Glomerular visceral epithelial cell (primary cell): ENCODE measurements at regions not wholly inside any gene's neighbourhood (a gene's known extent, or its start where the extent isn't known, plus 50 kb on each side); places are given as distances from the start of the nearest gene placed in this dataset.
"Not testable (repeated sequence)": the region's sequence is repeated elsewhere in the genome, so short reads cannot be mapped to it uniquely, and the experiment has no call there.

Source experiments
- DNase-seq: peaks from one replicate; pipeline ENCODE4 v3.0.0-alpha.2; 2016; ENCODE audit errors: extremely low spot score

DNA sequence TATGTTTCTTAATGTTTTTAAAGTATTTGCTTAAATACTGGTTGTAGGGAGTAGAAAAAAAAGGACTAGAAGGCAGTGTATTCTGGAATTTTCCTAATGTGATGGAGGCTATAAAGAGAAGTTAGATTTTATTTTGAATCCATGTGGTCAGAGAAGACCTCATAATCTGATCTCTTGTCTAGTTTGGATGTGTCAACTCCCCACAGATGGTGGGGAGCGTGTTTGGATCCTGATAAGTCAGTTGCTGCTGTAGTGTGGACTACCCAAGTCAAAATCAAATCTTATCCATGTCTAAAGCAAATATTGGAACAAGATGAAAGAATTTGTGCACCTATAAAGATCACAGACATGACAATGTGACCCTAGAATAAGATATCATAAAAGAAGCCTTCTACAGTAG is 918.0 kb downstream of the LTN1 start:
- DNase-seq, result no peak

DNA sequence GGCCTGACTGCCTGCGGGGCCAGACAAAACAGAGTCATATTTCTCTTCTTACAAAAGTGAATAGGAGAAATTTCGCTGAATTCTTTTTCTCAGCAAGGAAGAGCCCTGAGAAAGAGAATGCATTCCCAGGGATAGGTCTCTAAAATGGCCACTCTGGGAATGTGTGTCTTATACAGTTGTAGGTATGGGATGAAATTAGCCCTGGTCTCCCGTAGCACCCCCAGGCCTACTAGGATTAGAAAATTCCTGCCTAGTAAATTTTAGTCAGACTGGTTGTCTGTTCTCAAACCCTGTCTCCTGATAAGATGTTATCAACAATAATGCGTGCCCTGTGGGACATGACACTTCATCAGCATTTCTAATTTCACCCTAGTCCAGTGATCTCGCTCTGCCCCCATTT is 920.1 kb downstream of the LTN1 start:
- no peak for DNase-seq

DNA sequence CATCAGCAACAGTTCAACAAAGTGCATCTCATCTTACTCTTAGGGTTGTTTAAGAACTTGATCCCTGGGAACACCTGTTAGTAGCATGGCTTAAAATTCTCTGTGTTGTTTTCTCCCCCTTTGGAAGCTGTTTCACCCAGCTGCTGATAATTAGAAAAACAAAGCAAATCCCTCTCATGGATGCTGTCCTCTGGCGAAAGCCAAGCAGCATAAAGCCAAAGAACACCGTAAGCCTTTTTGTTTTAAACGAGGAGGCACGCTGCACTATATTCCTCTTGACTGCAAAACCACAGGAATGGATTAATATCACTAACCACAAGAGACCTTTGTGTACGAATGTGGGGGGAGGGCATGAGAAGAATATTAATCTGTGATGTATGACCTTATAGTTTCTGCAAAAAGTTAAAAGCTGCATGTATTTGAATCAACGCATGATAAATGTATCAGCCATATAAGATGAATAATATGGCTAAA is 923.2 kb downstream of the LTN1 start:
- peak; percentile 25 for DNase-seq

DNA sequence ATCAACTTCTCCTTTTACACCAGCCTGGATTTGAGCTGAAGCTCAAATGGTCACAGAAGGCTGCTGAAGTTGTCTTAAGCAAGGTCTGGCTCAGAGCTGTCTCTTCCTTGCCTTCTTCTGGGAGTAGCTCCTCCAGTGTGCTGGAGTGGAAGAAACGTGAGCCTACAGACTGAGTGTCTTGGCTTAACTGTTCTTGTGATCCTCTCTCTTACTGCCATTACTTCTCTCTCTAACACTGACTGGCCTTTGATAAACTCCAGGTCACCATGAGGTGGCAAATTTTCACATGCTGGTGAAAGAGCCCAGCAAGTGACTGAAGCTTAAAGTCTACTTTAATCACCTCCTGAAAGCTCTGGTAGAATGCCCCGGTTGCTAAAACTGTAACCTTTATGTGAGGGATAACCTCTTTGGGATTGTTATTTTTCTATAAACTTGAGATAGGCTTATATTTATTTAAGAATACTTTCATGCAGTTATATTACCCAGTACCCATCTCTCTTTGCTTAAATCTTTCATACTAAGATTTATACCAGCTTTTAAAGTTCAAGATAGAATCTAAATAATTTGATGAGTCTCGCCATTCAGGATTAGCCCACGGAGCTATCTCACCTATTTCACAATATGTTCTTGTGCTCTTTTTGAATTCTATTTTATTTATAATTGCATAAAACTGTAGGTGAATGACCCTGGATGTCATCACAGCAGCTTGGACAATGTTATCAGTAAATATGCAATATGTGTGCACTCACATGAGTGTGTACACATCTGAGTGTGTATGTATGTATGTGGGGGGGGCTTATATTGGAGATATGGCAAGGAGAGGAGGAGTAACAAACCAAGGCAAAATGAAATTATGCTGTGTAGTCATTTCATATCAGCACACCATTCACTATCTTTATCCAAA is 924.0 kb downstream of the LTN1 start:
- no peak for DNase-seq

DNA sequence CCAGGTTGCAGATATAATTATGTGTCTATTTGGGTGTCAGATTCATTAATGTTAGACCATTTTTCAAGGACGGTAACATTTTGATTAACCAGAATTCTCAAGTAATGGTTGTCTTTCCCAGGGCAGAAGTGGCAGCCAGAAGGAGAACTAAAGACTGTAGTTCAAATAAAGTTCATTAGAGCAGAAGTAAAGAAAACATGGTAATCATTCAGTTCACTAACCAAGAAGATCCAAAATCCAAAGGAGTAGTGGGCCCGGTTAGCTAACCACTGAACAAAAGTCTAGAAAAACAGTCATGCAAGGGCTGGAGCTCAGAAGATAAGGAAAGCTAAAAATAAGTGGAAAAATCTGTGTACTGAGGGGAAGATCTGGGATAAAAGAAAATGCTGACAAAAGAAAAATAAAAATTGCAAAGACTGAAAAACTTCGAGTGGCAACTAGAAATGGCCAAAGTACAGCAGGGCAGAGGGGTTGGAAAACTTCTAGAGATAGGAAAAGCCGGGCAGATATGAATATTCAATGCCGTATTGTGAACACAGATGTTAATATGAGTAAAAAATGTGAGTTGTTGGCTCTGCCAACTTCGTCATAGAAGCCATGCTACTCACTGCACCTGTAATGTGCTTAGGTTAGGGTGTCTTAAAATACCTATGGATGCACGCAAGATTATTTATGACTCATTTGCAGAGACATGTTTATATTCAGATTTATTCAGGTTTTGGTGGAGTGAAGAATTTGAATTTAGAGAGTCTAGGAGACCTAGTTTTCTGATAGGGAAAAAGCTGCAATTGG is 925.9 kb downstream of the LTN1 start:
- DNase-seq, result no peak

DNA sequence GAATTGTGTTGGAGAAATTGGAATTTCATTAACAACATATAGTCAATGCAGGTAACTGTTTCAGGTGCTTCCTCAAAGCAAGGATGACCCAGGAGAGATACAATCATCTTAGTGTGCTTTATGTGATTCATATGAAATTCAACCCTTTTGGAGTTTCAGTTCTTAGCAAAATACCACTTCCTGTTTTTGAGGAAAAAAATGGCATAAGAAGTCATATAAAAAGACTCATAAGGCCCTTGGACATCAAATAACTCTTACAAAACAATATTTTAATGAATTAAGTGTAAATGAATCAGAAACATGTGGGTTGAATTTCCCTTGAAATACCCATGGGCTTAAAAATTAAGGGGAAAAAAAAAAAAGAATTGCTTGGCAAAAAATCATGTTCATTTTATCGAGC is 926.6 kb downstream of the LTN1 start:
- no peak for DNase-seq

DNA sequence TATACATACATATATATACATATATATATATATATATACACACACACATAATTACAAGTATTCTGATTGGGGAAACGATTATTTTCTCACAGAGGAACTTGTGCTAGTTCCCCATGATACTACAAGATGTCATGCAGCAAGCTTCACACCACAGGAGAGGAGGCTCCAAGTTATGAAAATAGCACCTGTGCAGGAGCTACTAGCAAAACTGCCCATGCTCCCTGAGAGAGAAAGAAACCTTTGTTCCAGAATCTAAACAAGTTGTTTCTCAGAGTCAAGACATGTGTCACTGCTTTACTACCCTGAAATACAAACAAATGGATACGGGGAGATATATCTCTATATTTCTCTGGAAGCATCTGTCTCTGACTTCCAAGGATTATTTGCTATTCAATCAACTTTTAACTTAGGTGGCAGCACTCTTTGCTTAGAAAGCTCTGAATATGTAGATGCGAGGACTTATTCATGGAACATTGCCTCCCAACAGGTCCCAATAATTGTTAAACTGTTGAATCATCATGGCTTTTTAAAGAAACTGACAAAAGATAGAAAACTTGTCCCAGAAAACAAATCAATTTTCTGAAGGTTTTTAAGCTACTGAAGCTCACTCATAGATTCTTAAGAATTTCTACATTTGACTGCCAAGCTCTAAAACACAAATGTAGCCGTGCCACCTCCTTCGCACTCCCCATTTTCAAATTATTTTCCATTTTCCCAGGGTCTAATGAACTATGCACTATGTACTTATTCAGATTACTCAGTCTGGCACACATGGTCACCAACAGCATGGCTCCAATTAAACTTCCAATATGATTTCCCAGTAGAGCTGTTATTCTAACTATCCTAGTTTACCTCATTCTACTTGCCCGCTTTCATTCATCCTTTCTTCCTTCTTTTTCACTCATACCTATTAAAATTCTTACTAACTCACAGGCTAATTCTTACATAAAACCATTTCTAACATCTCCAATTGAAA is 929.1 kb downstream of the LTN1 start:
- DNase-seq, result no peak

DNA sequence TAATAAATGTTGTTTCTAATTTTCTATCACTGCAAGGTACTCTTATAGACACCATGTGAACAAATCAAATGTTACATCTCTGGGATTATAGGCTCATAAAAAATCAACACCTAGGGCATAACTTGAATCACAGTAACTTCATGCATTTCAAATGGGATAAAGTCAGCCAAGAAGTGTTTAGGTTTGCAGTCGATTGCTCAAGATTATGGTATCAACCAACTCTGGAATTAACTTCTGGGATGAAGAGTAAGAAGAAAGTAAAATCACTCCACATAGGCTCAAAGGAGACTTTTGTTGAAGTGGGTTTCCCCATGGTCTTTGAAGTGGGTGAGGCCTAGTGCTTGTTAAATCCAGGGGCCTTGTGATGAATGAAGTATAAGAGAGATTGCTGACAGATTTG is 939.7 kb downstream of the LTN1 start:
- not testable (repeated sequence) for DNase-seq

DNA sequence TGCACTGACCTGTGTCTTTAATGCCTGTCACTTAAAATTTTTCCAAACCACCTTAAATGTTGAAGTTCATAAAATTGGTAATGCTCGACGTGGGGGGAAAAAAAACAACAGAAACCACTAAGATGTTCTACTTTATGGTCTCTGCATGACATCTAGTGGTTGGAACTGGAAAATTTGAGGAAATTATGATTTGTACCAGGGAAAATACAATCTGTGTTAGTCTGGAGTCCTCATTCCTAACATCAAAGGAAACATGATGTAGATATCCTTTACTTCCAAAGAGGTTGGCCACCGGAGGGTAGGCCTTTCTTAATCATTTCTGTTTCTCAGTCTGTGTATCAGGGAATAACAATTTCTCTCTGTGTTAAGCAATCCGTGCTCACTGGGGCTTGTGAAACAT is 941.0 kb downstream of the LTN1 start:
- peak; percentile 50 for DNase-seq

DNA sequence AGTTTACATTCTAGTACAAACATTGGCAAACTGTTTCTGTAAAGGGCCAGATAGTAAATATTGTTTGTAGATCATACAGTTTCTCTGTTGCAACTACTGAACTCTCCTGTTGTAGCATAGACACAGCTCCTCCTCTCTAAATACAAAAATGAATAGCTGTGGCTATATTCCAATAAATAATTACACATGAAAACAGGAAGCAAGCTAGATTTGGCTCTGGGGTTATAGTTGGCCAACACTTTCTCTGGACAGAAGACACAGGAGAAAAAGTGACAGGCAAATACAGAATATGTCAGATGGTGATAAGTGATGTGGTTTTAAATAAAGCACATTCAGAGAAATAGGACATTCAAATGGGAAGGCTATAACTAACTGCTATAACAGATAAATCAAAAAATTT is 957.0 kb downstream of the LTN1 start:
- not testable (repeated sequence) for DNase-seq

DNA sequence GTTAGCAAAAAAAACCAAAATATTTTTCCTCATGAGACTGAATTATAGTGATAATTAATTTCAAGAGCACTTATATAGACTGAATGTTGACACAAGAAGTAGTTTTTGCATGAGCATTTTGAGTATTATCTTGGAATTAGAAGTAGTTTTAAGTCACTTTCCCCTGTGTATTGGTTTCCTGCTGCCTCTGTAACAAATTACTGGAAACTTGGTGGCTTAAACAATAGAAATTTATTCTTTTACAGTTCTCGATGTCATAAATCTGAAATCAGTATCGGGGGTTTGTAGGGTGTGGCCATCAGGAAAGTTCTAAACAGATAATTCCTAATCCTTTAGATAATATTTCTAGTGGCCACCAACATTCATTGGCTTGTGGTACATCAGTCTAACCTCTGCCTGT is 957.8 kb downstream of the LTN1 start:
- not testable (repeated sequence) for DNase-seq

DNA sequence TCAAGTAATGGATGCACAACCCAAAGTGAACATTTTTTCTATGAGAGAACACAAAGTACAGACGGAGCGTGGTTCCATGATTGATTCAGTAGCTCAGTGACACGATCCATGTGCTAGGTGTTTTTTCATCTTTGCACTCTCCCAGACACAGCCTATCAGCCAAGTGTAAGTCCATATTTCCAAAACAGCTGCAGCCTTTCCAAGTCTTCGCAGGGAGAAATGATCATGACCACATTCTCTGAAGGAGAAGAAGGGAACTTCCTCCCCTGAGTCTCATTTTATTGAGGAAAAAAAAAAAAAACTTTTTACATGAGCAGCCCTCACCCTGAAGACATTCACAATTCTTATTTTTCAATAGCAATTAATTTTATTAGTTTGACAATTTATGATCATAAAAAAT is 958.3 kb downstream of the LTN1 start:
- not testable (repeated sequence) for DNase-seq

DNA sequence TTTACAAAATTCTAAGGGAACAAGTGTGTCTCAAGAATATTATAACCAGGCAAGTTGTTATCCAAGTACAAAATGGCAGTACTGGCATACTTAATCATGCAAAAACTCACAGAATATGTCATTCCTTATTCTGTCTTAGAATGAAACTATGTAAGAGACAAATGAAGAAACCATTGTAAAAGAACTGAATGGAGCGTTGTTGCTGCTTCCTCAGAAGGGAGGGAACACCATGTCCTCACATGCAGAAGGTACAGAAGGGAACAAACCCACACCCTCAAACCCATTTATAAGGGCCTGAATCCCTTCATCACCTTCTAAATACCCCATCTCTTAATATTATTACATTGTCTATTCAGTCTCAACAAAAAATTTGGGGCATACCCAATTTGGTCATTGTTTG is 960.0 kb downstream of the LTN1 start:
- not testable (repeated sequence) for DNase-seq

DNA sequence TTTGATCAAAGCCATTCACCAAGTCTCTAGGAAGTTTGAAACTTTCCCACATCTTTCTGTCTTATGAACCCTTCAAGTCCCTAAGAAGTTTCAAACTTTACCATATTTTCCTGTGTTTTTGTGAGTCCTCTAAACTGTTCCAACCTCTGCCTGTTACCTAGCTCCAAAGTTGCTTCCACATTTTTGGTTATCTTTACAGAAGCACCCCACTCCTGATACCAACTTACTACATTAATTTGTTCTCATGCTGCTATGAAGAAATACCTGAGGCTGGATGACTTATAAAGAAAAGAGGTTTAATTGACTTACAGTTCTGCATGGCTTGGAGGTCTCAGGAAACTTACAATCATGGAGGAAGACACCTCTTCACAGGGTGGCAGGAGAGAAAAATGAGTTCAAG is 961.6 kb downstream of the LTN1 start:
- not testable (repeated sequence) for DNase-seq

DNA sequence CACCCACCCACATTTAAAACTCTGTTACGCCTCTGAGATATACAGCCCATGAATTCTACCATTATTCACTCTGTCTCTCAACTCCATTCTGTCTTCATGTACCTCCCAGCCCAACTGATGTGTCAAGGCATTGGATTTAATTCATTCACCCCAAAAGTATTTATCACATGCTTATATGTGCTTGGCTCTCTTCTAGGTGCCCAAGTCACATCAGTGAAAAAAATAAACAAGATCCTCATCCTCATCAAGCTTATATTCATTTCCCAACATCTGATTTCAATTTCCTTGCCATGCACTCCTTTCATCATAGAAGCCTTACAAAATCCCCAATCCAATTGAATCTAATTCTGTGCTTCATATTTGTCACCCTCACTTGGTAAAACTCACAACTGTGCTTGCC is 967.6 kb downstream of the LTN1 start:
- DNase-seq, result no peak

DNA sequence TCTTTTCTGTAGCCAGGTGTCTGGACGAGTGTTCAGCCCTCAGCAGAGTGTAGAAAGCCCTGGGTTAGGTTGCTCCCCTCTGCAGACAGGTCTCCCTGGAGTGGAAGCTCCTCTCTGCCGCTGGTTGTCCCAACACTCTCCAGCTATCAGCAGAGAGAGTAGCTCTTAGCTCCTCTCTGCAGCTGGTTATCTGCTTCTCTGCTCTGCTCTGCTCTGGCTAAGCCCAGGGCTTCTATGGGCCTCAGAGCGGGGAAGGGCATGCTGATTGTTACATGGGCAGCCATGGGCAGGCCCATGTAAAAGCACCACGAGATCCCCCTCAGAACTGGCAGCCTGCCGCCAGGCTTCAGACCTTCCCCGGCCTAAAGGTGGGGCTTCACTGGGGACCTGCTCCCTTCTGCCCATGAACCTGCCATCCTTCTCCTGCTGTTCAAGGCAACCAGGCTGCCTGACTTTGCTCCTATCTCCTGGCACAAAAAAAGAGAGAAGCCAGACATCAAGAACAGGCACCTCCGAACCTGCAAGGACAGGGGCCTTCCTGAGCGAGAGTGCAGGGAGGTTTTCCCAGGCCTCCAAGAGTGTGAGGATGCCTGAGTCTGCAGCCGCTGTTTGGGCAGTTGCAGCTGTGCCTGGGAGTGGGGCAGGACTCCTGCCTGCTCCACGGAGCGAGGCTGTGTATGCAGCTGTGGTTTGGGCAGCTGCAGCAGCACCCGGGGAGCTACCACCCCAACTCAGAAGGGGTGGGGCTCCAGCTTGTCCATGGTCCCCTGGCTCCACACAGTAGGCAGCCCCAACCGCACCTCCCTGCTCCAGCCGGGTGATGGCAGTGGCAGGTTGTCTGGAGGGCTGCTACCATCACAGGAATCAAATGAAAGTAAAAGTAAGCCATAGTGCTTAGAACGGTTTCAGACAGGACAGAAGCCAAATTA is 973.7 kb downstream of the LTN1 start:
- DNase-seq, result peak; percentile 16

DNA sequence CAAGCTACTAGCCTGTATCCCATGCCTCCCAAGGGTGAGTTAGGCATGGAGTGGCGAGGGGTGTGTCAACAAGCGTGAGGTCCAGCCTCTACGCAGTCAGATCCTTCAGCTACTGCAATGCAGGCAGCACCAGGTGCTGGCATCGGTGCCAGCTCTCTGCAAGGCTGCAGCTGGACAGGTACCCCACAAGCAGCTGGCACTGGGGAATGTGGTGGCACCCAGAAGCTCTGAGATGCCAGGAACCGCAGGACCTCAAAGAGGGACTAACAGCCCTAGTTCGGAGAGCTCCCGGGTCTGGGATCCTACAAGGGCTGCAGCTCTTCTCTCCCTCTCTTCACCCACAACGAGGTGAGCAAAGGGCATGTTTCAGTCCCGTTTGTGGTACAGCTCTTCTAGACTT is 974.5 kb downstream of the LTN1 start:
- no peak for DNase-seq

DNA sequence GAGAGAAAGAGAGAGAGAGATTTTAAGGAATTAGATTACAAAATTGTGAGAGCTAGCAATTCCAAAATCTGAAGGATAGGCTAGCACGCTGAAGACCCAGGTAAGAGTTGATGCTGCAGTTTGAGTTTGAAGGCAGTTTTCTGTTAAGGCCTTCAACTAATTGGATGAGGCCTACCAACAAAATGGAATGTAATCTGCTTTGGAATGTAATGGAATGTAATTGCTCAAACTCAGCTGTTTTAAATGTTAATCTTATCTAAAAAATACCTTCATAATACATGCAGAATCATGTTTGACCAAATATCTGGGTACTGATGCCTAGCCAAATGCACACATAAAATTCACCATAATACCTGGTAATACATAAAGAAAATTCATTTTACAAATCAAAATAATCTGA is 976.1 kb downstream of the LTN1 start:
- DNase-seq, result no peak

DNA sequence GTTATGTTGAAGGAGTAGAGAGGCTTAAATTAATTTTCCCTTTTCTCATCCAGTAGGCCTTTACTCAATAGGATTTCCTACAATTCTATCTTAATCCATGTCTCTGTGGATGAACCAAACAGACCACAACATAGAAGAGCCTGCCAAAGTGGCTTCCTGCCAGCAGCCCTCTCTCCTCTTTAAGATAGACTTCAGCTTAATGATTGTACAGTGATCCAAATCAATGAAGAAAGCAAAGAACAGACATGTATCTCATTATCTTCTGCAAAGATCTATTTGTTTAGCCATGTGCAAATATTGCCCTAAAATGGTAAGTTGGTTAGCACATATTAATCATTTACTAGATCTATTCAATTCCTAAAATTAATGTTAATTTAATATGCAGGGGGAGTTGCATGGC is 979.6 kb downstream of the LTN1 start:
- DNase-seq, result not testable (repeated sequence)

DNA sequence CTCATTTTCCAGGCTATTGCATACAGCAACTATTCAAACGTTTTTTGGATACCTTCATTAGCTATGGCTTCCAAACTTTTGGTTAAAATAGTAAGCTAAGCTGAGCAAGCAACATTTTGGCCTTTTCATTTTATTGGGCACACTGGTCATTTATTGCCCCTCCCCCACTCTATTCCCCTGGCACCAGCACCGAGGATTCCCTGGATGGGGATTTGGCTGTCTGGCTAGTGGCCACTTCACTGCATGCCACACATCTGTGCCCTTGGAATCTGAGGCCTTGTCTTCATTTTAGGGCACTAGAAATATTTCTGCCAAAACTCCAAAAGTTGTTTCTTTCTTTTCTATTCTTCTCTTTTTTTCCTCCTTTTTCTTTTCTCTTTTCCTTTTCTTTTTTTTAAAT is 980.7 kb downstream of the LTN1 start:
- not testable (repeated sequence) for DNase-seq

DNA sequence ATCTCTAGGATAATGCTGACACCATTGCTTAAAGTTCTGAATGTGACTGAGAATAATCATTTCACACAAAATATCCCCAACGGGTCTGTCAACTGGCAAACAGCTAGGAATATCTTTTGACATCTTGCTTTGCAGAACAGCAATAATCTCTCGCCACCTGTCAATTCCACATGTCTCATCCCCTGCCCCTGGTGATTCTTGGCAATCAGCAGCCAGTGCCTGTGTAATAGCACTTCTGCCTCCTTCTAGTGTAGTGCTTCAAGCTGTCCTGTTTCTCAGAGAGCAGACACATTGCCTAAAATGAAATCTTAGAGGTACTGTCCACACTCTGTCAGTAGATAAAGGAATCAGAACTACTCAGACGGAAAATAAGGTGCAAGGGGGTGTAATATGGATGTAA is 984.4 kb downstream of the LTN1 start:
- DNase-seq, result not testable (repeated sequence)
